Kidney (tissue), 13 donors: ENCODE measurements at regions not wholly inside any gene's neighbourhood (a gene's known extent, or its start where the extent isn't known, plus 50 kb on each side); places are given as distances from the start of the nearest gene placed in this dataset.

Experiments
- DNase-seq, 5 donors: peaks; one replicate each; pipeline ENCODE4 v3.0.0-alpha.2; 2013 to 2020
- FAIRE-seq: peaks from 2 replicates; lab custom pipeline; 2012; peaks lifted over from hg19 to GRCh38; lab: Jason Lieb, UNC
- H3K27ac ChIP-seq, 2 donors: one replicate each; pipeline ENCODE4 v1.7.0; 2013; ENCODE audit warnings: low read depth in 2 of 2, low read length in 2 of 2, inconsistent platforms in 1 of 2
- H3K27me3 ChIP-seq: one replicate; pipeline ENCODE4 v1.7.1; 2013; ENCODE audit warnings: low read length, inconsistent platforms; ENCODE audit not compliant: control insufficient read depth, insufficient read depth
- H3K36me3 ChIP-seq, 3 donors: one replicate each; pipeline versions ENCODE4 v1.7.0 to v1.7.1; 2013; ENCODE audit warnings: low read length in 3 of 3, control low read depth in 1 of 3, inconsistent platforms in 1 of 3; ENCODE audit not compliant: insufficient read depth in 3 of 3, control insufficient read depth in 2 of 3
- H3K4me1 ChIP-seq, 3 donors: one replicate each; pipeline versions ENCODE4 v1.7.0 to v1.7.1; 2013; ENCODE audit warnings: low read length in 3 of 3, inconsistent platforms in 1 of 3, low read depth in 1 of 3; ENCODE audit not compliant: control insufficient read depth in 2 of 3, insufficient read depth in 2 of 3
- H3K4me3 ChIP-seq, 3 donors: one replicate each; pipeline versions ENCODE4 v1.7.0 to v1.8.1; 2013; ENCODE audit warnings: low read length in 3 of 3, control low read depth in 1 of 3, inconsistent platforms in 1 of 3
- H3K9ac ChIP-seq, 3 donors: one replicate each; pipeline versions ENCODE4 v1.7.0 to v1.7.1; 2013; ENCODE audit warnings: low read length in 3 of 3, control low read depth in 1 of 3, inconsistent platforms in 1 of 3
- H3K9me3 ChIP-seq, 3 donors: one replicate each; pipeline versions ENCODE4 v1.7.0 to v1.7.1; 2013; ENCODE audit warnings: low read length in 3 of 3, control low read depth in 1 of 3, inconsistent platforms in 1 of 3; ENCODE audit not compliant: control insufficient read depth in 2 of 3, insufficient read depth in 1 of 3
- CTCF ChIP-seq: IDR thresholded peaks from 3 replicates; pipeline ENCODE4 v1.5.1; 2012; ENCODE audit warnings: mild to moderate bottlenecking, moderate library complexity, borderline replicate concordance; ENCODE audit not compliant: insufficient read depth; ENCODE audit errors: extremely low read depth
- intact Hi-C: fragments of 100-400 bp; cut with DNase I; formaldehyde crosslinking; loops from one replicate; pipeline ENCODE4 v1.11.1; 2022
- donor health status: control.
- donor health status: control.
- donor health status: control.
- donor health status: control.
- donor health status: control.
- donor health status: DM: yes; HTN: yes; CAD: no.
- donor health status: Normal renal cell carcinoma (clear cell type).

GRCh38 chr12:115402443-115403180 lies 718.6 kb upstream of the TBX3 start:
- Histone ChIP-seq H3K36me3 (no peaks in the 10 kb centered on the region), H3K4me1 (no peaks in the 10 kb centered on the region), H3K9ac (no peak overlapping the region), H3K9me3 (no peaks in the 10 kb centered on the region), H3K27me3 (no peaks in the 10 kb centered on the region), H3K4me3 (no peak overlapping the region), H3K27ac (no peak overlapping the region)
- DNase-seq = no peak
- intact Hi-C loops = no loop called here
- FAIRE-seq = no peak
- no peak for TF ChIP-seq CTCF

- FAIRE-seq = no peak
- no peak for DNase-seq
- TF ChIP-seq CTCF = no peak
- Histone ChIP-seq H3K27ac (no peak overlapping the region), H3K9me3 (no peaks in the 10 kb centered on the region), H3K9ac (no peak overlapping the region), H3K4me3 (no peak overlapping the region), H3K27me3 (no peaks in the 10 kb centered on the region), H3K4me1 (no peaks in the 10 kb centered on the region), H3K36me3 (no peaks in the 10 kb centered on the region)
- intact Hi-C loops = no loop called here
Observed at GRCh38 chr12:115401761-115402160, 717.8 kb upstream of the TBX3 start.

GRCh38 chr12:115400011-115400410 lies 716.0 kb upstream of the TBX3 start:
- Histone ChIP-seq H3K4me1 (no peaks in the 10 kb centered on the region), H3K27me3 (no peaks in the 10 kb centered on the region), H3K27ac (no peak overlapping the region), H3K9ac (no peak overlapping the region), H3K9me3 (no peaks in the 10 kb centered on the region), H3K4me3 (no peak overlapping the region), H3K36me3 (no peaks in the 10 kb centered on the region)
- intact Hi-C loops = no loop called here
- DNase-seq = no peak
- TF ChIP-seq CTCF = no peak
- no peak for FAIRE-seq
